HEK293T (cell line): ENCODE measurements at regions not wholly inside any gene's neighbourhood (a gene's known extent, or its start where the extent isn't known, plus 50 kb on each side); places are given as distances from the start of the nearest gene placed in this dataset.

ENCODE experiments used
- CTCF ChIA-PET: fragments of 350-600 bp; formaldehyde crosslinking; extraction: SDS; loops from one replicate; lab custom pipeline; 2021; ENCODE audit warnings: antibody characterized with exemption, inconsistent platforms; lab: Yijun Ruan, JAX
- POLR2A ChIA-PET: fragments of 350-600 bp; formaldehyde crosslinking; extraction: SDS; loops from one replicate; lab custom pipeline; 2020; ENCODE audit warnings: antibody characterized with exemption, inconsistent platforms; lab: Yijun Ruan, JAX
- DNase-seq: peaks from one replicate; pipeline ENCODE4 v3.0.0; 2012; ENCODE audit warnings: mixed read lengths; ENCODE audit errors: extremely low spot score
- ARNT ChIP-seq: fragments of 450-650 bp; IDR thresholded peaks from 2 replicates; pipeline ENCODE4 v1.6.1; 2017; ENCODE audit warnings: mild to moderate bottlenecking
- BHLHE40 ChIP-seq: fragments of 450-650 bp; IDR thresholded peaks from 2 replicates; pipeline ENCODE4 v1.6.1; 2016; ENCODE audit warnings: mild to moderate bottlenecking, moderate library complexity, borderline replicate concordance
- CTBP1 ChIP-seq: fragments of 450-650 bp; IDR thresholded peaks from 2 replicates; pipeline ENCODE4 v1.6.1; 2016; ENCODE audit warnings: borderline replicate concordance
- ELF4 ChIP-seq: fragments of 450-650 bp; IDR thresholded peaks from 2 replicates; pipeline ENCODE4 v1.6.1; 2017; ENCODE audit warnings: antibody characterized with exemption
- FOXA1 ChIP-seq: fragments of 450-650 bp; IDR thresholded peaks from 2 replicates; pipeline ENCODE4 v1.6.1; 2016; ENCODE audit warnings: mild to moderate bottlenecking
- FOXK2 ChIP-seq: fragments of 450-650 bp; IDR thresholded peaks from 2 replicates; pipeline ENCODE4 v1.6.1; 2016; ENCODE audit warnings: mild to moderate bottlenecking
- FOXM1 ChIP-seq: fragments of 450-650 bp; IDR thresholded peaks from 2 replicates; pipeline ENCODE4 v1.6.1; 2017; ENCODE audit warnings: mild to moderate bottlenecking, borderline replicate concordance
- HDGF ChIP-seq: fragments of 450-650 bp; IDR thresholded peaks from 2 replicates; pipeline ENCODE4 v1.6.1; 2017; ENCODE audit warnings: antibody characterized with exemption, borderline replicate concordance
- L3MBTL2 ChIP-seq: fragments of 450-650 bp; conservative IDR thresholded peaks from 2 replicates; pipeline ENCODE4 v1.6.1; 2016; ENCODE audit warnings: mild to moderate bottlenecking
- LEF1 ChIP-seq: fragments of 450-650 bp; IDR thresholded peaks from 2 replicates; pipeline ENCODE4 v1.6.1; 2017; ENCODE audit warnings: mild to moderate bottlenecking, borderline replicate concordance
- NFRKB ChIP-seq: fragments of 450-650 bp; IDR thresholded peaks from 2 replicates; pipeline ENCODE4 v1.6.1; 2016; ENCODE audit warnings: mild to moderate bottlenecking, moderate library complexity
- PKNOX1 ChIP-seq: fragments of 450-650 bp; IDR thresholded peaks from 2 replicates; pipeline ENCODE4 v1.6.1; 2016
- SP1 ChIP-seq: fragments of 450-650 bp; IDR thresholded peaks from 2 replicates; pipeline ENCODE4 v1.6.1; 2017
- SUZ12 ChIP-seq: fragments of 450-650 bp; IDR thresholded peaks from 2 replicates; pipeline ENCODE4 v1.6.1; 2016; ENCODE audit warnings: mild to moderate bottlenecking
- TARDBP ChIP-seq: fragments of 450-650 bp; IDR thresholded peaks from 2 replicates; pipeline ENCODE4 v1.6.1; 2016
- ZNF384 ChIP-seq: fragments of 450-650 bp; IDR thresholded peaks from 2 replicates; pipeline ENCODE4 v1.6.1; 2016

- DNase-seq: no peak
- TF ChIP-seq CTBP1: no peak
- no peak for TF ChIP-seq HDGF
- POLR2A ChIA-PET: no interaction called here
- CTCF ChIA-PET: no interaction called here
Measured at GRCh38 chr22:49425356-49425755, 402.3 kb downstream of the BRD1 start.

- TF ChIP-seq ZNF384 (no peak), FOXA1 (no peak), FOXK2 (no peak), ELF4 (no peak), CTBP1 (no peak), LEF1 (no peak), TARDBP (no peak), SP1 (no peak), L3MBTL2 (no peak)
- DNase-seq: no peak
- ChIA-PET CTCF (no interaction called here), POLR2A (no interaction called here)
Measured at GRCh38 chr22:49424893-49425270, 402.8 kb downstream of the BRD1 start.

- TF ChIP-seq ZNF384 (no peak), FOXA1 (no peak), SUZ12 (no peak), NFRKB (no peak), L3MBTL2 (no peak), HDGF (no peak), BHLHE40 (no peak), CTBP1 (no peak), FOXK2 (no peak), PKNOX1 (no peak), LEF1 (no peak), ELF4 (no peak), TARDBP (no peak), SP1 (no peak), FOXM1 (no peak), ARNT (no peak)
- DNase-seq: no peak
- CTCF ChIA-PET: no interaction called here
Measured at GRCh38 chr22:49423125-49423650, 404.5 kb downstream of the BRD1 start.

GRCh38 chr22:49422701-49423100 is 405.0 kb downstream of the BRD1 start:
- no peak for DNase-seq
- POLR2A ChIA-PET: no interaction called here
- TF ChIP-seq ARNT (no peak), PKNOX1 (no peak), SP1 (no peak), FOXA1 (no peak), HDGF (no peak), L3MBTL2 (no peak), SUZ12 (no peak), TARDBP (no peak), CTBP1 (no peak), FOXK2 (no peak), NFRKB (no peak), ZNF384 (no peak), LEF1 (no peak), BHLHE40 (no peak), FOXM1 (no peak), ELF4 (no peak)
- CTCF ChIA-PET: no interaction called here

More at GRCh38 chr22:49423125-49423650, 404.5 kb downstream of the BRD1 start:
- POLR2A ChIA-PET: interaction anchor here (0.6 kb wide), 1 partner anchor 8 kb away, joined by 3 read pairs; no protein-coding TSS in a partner anchor

- CTCF ChIA-PET: no interaction called here
- no peak for TF ChIP-seq TARDBP
- no peak for TF ChIP-seq ZNF384
- no peak for TF ChIP-seq L3MBTL2
- no peak for TF ChIP-seq HDGF
- no peak for TF ChIP-seq NFRKB
- no peak for TF ChIP-seq ARNT
- TF ChIP-seq SUZ12: no peak
- no peak for TF ChIP-seq BHLHE40
- no peak for TF ChIP-seq SP1
- no peak for DNase-seq
- POLR2A ChIA-PET: no interaction called here
Measured at GRCh38 chr22:49420651-49421050, 407.0 kb downstream of the BRD1 start.

- POLR2A ChIA-PET: no interaction called here
- DNase-seq: no peak
- TF ChIP-seq SUZ12: no peak
- no peak for TF ChIP-seq SP1
- CTCF ChIA-PET: no interaction called here
Measured at GRCh38 chr22:49419661-49420060, 408.0 kb downstream of the BRD1 start.

- POLR2A ChIA-PET: no interaction called here
- DNase-seq: no peak
- no peak for TF ChIP-seq L3MBTL2
- no peak for TF ChIP-seq LEF1
- TF ChIP-seq FOXK2: no peak
- no peak for TF ChIP-seq SUZ12
- TF ChIP-seq NFRKB: no peak
- TF ChIP-seq FOXA1: no peak
- no peak for TF ChIP-seq SP1
- TF ChIP-seq TARDBP: no peak
- TF ChIP-seq ZNF384: no peak
- TF ChIP-seq FOXM1: no peak
- no peak for TF ChIP-seq CTBP1
- no peak for TF ChIP-seq ELF4
- TF ChIP-seq BHLHE40: no peak
- CTCF ChIA-PET: no interaction called here
Measured at GRCh38 chr22:49418943-49419342, 408.7 kb downstream of the BRD1 start.
